ENCODE measurements at regions not wholly inside any gene's neighbourhood (a gene's known extent, or its start where the extent isn't known, plus 50 kb on each side); places are given as distances from the start of the nearest gene placed in this dataset.

GRCh38 chr6:101275251-101275650 lies 118.3 kb upstream of the GRIK2 start:
- Histone ChIP-seq H3K4me2 (ENCODE audit: low read length) (no peak overlapping the region), H3K27me3 (ENCODE audit: control insufficient read depth, low read length) (no peaks in the 10 kb centered on the region), H3K4me1 (ENCODE audit: control insufficient read depth, low read length) (no peaks in the 10 kb centered on the region), H3K27ac (ENCODE audit: low read depth, low read length) (no peak overlapping the region), H4K20me1 (ENCODE audit: control insufficient read depth, insufficient read depth, low read depth, low read length) (no peaks in the 10 kb centered on the region), H3K36me3 (ENCODE audit: control insufficient read depth, low read length) (no peaks in the 10 kb centered on the region), H3K4me3 (ENCODE audit: low read length) (no peak overlapping the region), H3K9me3 (ENCODE audit: control insufficient read depth, insufficient read depth, low read length) (no peaks in the 10 kb centered on the region), H3K9me2 (replicated peaks; ENCODE audit: control insufficient read depth, low read length) (no peaks in the 10 kb centered on the region), H3F3A (ENCODE audit: control insufficient read depth, insufficient read depth) (no peaks in the 10 kb centered on the region), H3K79me2 (ENCODE audit: control insufficient read depth, low read length) (no peaks in the 10 kb centered on the region)
- TF ChIP-seq EZH2phosphoT487 (IDR thresholded peaks at IDR 0.05; ENCODE audit: borderline replicate concordance, low read length), result no peak
- TF ChIP-seq CTCF (IDR thresholded peaks at IDR 0.05; ENCODE audit: low read depth, low read length, poor library complexity, severe bottlenecking), result no peak

GRCh38 chr6:101276066-101276465 lies 117.4 kb upstream of the GRIK2 start:
- Histone ChIP-seq H3K27ac (ENCODE audit: low read depth, low read length) (no peak overlapping the region), H3K9me2 (replicated peaks; ENCODE audit: control insufficient read depth, low read length) (no peaks in the 10 kb centered on the region), H3F3A (ENCODE audit: control insufficient read depth, insufficient read depth) (no peaks in the 10 kb centered on the region), H3K36me3 (ENCODE audit: control insufficient read depth, low read length) (no peaks in the 10 kb centered on the region), H3K4me3 (ENCODE audit: low read length) (no peak overlapping the region), H3K4me1 (ENCODE audit: control insufficient read depth, low read length) (no peaks in the 10 kb centered on the region), H3K27me3 (ENCODE audit: control insufficient read depth, low read length) (no peaks in the 10 kb centered on the region), H4K20me1 (ENCODE audit: control insufficient read depth, insufficient read depth, low read depth, low read length) (no peaks in the 10 kb centered on the region), H3K79me2 (ENCODE audit: control insufficient read depth, low read length) (no peaks in the 10 kb centered on the region), H3K4me2 (ENCODE audit: low read length) (no peak overlapping the region), H3K9me3 (ENCODE audit: control insufficient read depth, insufficient read depth, low read length) (no peaks in the 10 kb centered on the region)
- TF ChIP-seq EZH2phosphoT487 (IDR thresholded peaks at IDR 0.05; ENCODE audit: borderline replicate concordance, low read length), result no peak
- TF ChIP-seq CTCF (IDR thresholded peaks at IDR 0.05; ENCODE audit: low read depth, low read length, poor library complexity, severe bottlenecking), result no peak

GRCh38 chr6:101279410-101279809 lies 114.1 kb upstream of the GRIK2 start:
- H3K4me2 ChIP-seq (ENCODE audit: low read length), result no peak overlapping the region
- no peak for TF ChIP-seq CTCF (IDR thresholded peaks at IDR 0.05; ENCODE audit: low read depth, low read length, poor library complexity, severe bottlenecking)
- no peak for TF ChIP-seq EZH2phosphoT487 (IDR thresholded peaks at IDR 0.05; ENCODE audit: borderline replicate concordance, low read length)
- H3K9me3 ChIP-seq (ENCODE audit: control insufficient read depth, insufficient read depth, low read length), result no peaks in the 10 kb centered on the region
- no peaks in the 10 kb centered on the region for H4K20me1 ChIP-seq (ENCODE audit: control insufficient read depth, insufficient read depth, low read depth, low read length)
- H3K4me3 ChIP-seq (ENCODE audit: low read length), result no peak overlapping the region
- H3F3A ChIP-seq (ENCODE audit: control insufficient read depth, insufficient read depth), result no peaks in the 10 kb centered on the region
- no peaks in the 10 kb centered on the region for H3K36me3 ChIP-seq (ENCODE audit: control insufficient read depth, low read length)
- no peaks in the 10 kb centered on the region for H3K4me1 ChIP-seq (ENCODE audit: control insufficient read depth, low read length)
- no peaks in the 10 kb centered on the region for H3K27me3 ChIP-seq (ENCODE audit: control insufficient read depth, low read length)
- H3K79me2 ChIP-seq (ENCODE audit: control insufficient read depth, low read length), result no peaks in the 10 kb centered on the region
- H3K27ac ChIP-seq (ENCODE audit: low read depth, low read length), result no peak overlapping the region
- H3K9me2 ChIP-seq (replicated peaks; ENCODE audit: control insufficient read depth, low read length), result no peaks in the 10 kb centered on the region

- Histone ChIP-seq H3K4me1 (ENCODE audit: control insufficient read depth, low read length) (no peaks in the 10 kb centered on the region), H3K4me2 (ENCODE audit: low read length) (no peak overlapping the region), H4K20me1 (ENCODE audit: control insufficient read depth, insufficient read depth, low read depth, low read length) (no peaks in the 10 kb centered on the region), H3K4me3 (ENCODE audit: low read length) (no peak overlapping the region), H3K9me3 (ENCODE audit: control insufficient read depth, insufficient read depth, low read length) (no peaks in the 10 kb centered on the region), H3F3A (ENCODE audit: control insufficient read depth, insufficient read depth) (no peaks in the 10 kb centered on the region), H3K36me3 (ENCODE audit: control insufficient read depth, low read length) (no peaks in the 10 kb centered on the region), H3K9me2 (replicated peaks; ENCODE audit: control insufficient read depth, low read length) (no peaks in the 10 kb centered on the region), H3K79me2 (ENCODE audit: control insufficient read depth, low read length) (no peaks in the 10 kb centered on the region), H3K27ac (ENCODE audit: low read depth, low read length) (no peak overlapping the region), H3K27me3 (ENCODE audit: control insufficient read depth, low read length) (no peaks in the 10 kb centered on the region)
- no peak for TF ChIP-seq EZH2phosphoT487 (IDR thresholded peaks at IDR 0.05; ENCODE audit: borderline replicate concordance, low read length)
- TF ChIP-seq CTCF (IDR thresholded peaks at IDR 0.05; ENCODE audit: low read depth, low read length, poor library complexity, severe bottlenecking), result no peak
Observed at GRCh38 chr6:101281266-101281665, 112.2 kb upstream of the GRIK2 start.
